Mesendoderm (in vitro differentiated cells): ENCODE measurements at regions not wholly inside any gene's neighbourhood (a gene's known extent, or its start where the extent isn't known, plus 50 kb on each side); places are given as distances from the start of the nearest gene placed in this dataset.

Experiments
- DNase-seq: peaks from one replicate; pipeline ENCODE4 v3.0.0; 2013
- H2AK5ac ChIP-seq: 2 replicates; pipeline ENCODE4 v1.6.1; 2013; ENCODE audit warnings: low read length, inconsistent platforms
- H2BK120ac ChIP-seq: 2 replicates; pipeline ENCODE4 v1.6.1; 2013; ENCODE audit warnings: low read depth, mild to moderate bottlenecking, low read length, moderate library complexity, mixed read lengths
- H2BK15ac ChIP-seq: replicated peaks from 2 replicates; pipeline ENCODE4 v1.6.1; 2013; ENCODE audit warnings: low read depth, mild to moderate bottlenecking, moderate library complexity
- H2BK5ac ChIP-seq: 2 replicates; pipeline ENCODE4 v1.6.1; 2013; ENCODE audit warnings: low read length, inconsistent platforms
- H3K18ac ChIP-seq: 2 replicates; pipeline ENCODE4 v1.6.1; 2013; ENCODE audit warnings: mild to moderate bottlenecking, low read length, mixed read lengths
- H3K23ac ChIP-seq: one replicate; pipeline ENCODE4 v1.6.1; 2013; ENCODE audit warnings: low read length
- H3K27ac ChIP-seq: 2 replicates; pipeline ENCODE4 v1.5.1; 2013; ENCODE audit warnings: low read depth, mild to moderate bottlenecking, inconsistent platforms, low read length, moderate library complexity
- H3K27me3 ChIP-seq: 2 replicates; pipeline ENCODE4 v1.6.1; 2013; ENCODE audit warnings: low read length, control low read depth, mild to moderate bottlenecking, inconsistent platforms; ENCODE audit not compliant: insufficient read depth, poor library complexity
- H3K36me3 ChIP-seq: 2 replicates; pipeline ENCODE4 v1.6.1; 2013; ENCODE audit warnings: low read length, inconsistent platforms; ENCODE audit not compliant: control insufficient read depth, insufficient read depth
- H3K4ac ChIP-seq: one replicate; pipeline ENCODE4 v1.6.1; 2013; ENCODE audit warnings: low read depth, mild to moderate bottlenecking, low read length, moderate library complexity
- H3K4me1 ChIP-seq: 2 replicates; pipeline ENCODE4 v1.6.1; 2013; ENCODE audit warnings: low read depth, low read length, inconsistent platforms; ENCODE audit not compliant: control insufficient read depth
- H3K4me2 ChIP-seq: 2 replicates; pipeline ENCODE4 v1.6.1; 2013; ENCODE audit warnings: low read length
- H3K4me3 ChIP-seq: 2 replicates; pipeline ENCODE4 v1.5.1; 2013; ENCODE audit warnings: mild to moderate bottlenecking, low read length
- H3K56ac ChIP-seq: one replicate; pipeline ENCODE4 v1.6.1; 2013; ENCODE audit warnings: low read length
- H3K79me1 ChIP-seq: 2 replicates; pipeline ENCODE4 v1.6.1; 2013; ENCODE audit warnings: low read length, inconsistent platforms
- H3K79me2 ChIP-seq: 2 replicates; pipeline ENCODE4 v1.6.1; 2013; ENCODE audit warnings: mild to moderate bottlenecking, low read length; ENCODE audit not compliant: control insufficient read depth, insufficient read depth
- H3K9ac ChIP-seq: 2 replicates; pipeline ENCODE4 v1.6.1; 2013; ENCODE audit warnings: low read length, inconsistent platforms
- H4K5ac ChIP-seq: one replicate; pipeline ENCODE4 v1.6.1; 2013; ENCODE audit warnings: low read length
- H4K8ac ChIP-seq: one replicate; pipeline ENCODE4 v1.6.1; 2013; ENCODE audit warnings: low read depth, mild to moderate bottlenecking, control low read depth, low read length, moderate library complexity
- WGBS: extraction: QIAGEN DNeasy Blood & Tissue Kit; methylation state at CpG from one replicate; pipeline ENCODE4 v1.1.7; 2013; ENCODE audit warnings: low lambda C conversion rate, missing lambda C conversion rate; ENCODE audit not compliant: insufficient coverage; ENCODE audit errors: extremely low coverage; 5-methylcytosine and 5-hydroxymethylcytosine counted together

DNA sequence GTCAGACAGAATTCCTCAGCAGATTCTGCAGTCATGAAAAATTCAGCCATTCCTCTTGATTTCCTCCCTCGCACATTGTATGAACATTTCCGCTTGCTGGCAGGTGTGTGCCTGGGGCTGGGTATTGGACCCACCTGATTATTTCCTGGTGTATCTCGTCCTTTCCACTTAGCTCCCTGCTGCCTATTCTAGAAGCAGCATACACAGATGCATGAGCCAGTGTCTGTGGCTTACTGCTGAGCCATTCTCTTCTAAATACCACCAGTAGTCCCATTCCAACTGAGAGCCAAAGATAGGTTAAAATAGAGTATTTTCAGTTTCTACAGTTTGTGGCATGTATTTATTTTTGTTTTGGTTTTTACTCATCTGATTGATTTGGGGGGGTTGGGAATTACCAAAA is 270.1 kb upstream of the AKR1E2 start:
- Histone ChIP-seq H3K56ac (no peak overlapping the region), H2BK120ac (no peak overlapping the region), H3K9ac (no peak overlapping the region), H4K8ac (no peak overlapping the region), H3K4me3 (no peak overlapping the region), H2BK5ac (no peak overlapping the region), H3K79me2 (no peaks in the 10 kb centered on the region), H3K4me1 (no peaks in the 10 kb centered on the region), H2AK5ac (no peak overlapping the region), H3K23ac (no peak overlapping the region), H3K4ac (no peak overlapping the region), H3K27me3 (no peaks in the 10 kb centered on the region), H4K5ac (no peak overlapping the region), H3K79me1 (no peaks in the 10 kb centered on the region), H3K36me3 (no peaks in the 10 kb centered on the region), H2BK15ac (no peak overlapping the region), H3K4me2 (no peak overlapping the region), H3K18ac (no peak overlapping the region), H3K27ac (no peak overlapping the region)
- WGBS: no CpG with 5 or more reads among the region's 3 CpGs
- DNase-seq: no peak

DNA sequence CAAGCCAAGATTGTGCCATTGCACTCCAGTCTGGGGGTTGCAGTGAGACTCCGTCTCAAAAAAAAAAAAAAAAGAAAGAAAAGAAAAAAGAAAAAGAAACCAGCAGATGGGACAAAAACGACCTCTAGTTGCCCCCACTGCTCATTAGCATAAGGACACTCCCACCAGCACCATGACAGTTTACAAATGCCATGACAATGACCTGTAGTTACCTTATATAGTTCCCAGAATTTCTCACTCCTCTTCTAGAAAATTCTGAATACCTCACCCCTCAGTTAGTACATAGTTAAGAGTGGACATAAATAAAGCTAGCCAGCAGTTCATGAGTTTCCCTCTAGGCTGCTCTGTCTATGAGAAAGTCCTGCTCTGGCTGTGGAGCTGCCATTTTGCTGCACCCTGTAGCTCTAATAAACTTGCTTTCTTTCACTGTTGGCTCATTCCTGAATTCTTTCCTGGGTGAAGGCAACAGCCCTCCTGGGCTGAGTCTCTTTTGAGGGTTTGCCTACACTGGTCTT is 276.8 kb upstream of the AKR1E2 start:
- no peak overlapping the region for H3K4me2 ChIP-seq
- no peaks in the 10 kb centered on the region for H3K79me2 ChIP-seq
- no peaks in the 10 kb centered on the region for H3K79me1 ChIP-seq
- no peak overlapping the region for H2BK5ac ChIP-seq
- H3K18ac ChIP-seq: no peak overlapping the region
- no peaks in the 10 kb centered on the region for H3K4me1 ChIP-seq
- H3K4me3 ChIP-seq: no peak overlapping the region
- H2AK5ac ChIP-seq: no peak overlapping the region
- no peaks in the 10 kb centered on the region for H3K36me3 ChIP-seq
- H3K9ac ChIP-seq: no peak overlapping the region
- no peak overlapping the region for H3K23ac ChIP-seq
- H3K27me3 ChIP-seq: no peaks in the 10 kb centered on the region
- H4K5ac ChIP-seq: no peak overlapping the region
- no peak overlapping the region for H3K27ac ChIP-seq
- H2BK15ac ChIP-seq: no peak overlapping the region
- H2BK120ac ChIP-seq: no peak overlapping the region
- no peak overlapping the region for H4K8ac ChIP-seq
- no peak overlapping the region for H3K56ac ChIP-seq
- no CpG with 5 or more reads among the region's 2 CpGs for WGBS
- DNase-seq: peak; percentile 50
- no peak overlapping the region for H3K4ac ChIP-seq

DNA sequence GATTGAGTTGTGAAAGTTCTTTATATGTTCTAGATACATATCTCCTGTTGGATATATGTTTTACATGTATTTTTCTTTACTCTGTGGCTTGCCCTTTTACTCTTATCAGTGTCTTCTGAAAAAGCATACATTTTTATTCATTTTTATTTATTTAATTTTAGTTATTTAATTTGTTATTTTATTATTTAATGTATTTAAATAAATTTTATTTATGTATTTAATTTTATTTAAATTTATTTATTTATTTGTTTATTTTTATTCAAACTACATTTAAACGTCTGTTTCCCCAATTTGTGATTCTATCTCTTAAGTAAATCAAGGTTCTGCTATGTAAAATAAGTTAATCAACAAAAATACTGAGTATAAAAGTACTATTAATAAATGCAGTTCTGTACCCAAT is 279.1 kb upstream of the AKR1E2 start:
- Histone ChIP-seq H3K27me3 (no peaks in the 10 kb centered on the region), H2AK5ac (no peak overlapping the region), H3K4ac (no peak overlapping the region), H3K27ac (no peak overlapping the region), H4K5ac (no peak overlapping the region), H3K9ac (no peak overlapping the region), H3K56ac (no peak overlapping the region), H4K8ac (no peak overlapping the region), H3K36me3 (no peaks in the 10 kb centered on the region), H2BK15ac (no peak overlapping the region), H3K4me1 (no peaks in the 10 kb centered on the region), H3K4me3 (no peak overlapping the region), H2BK5ac (no peak overlapping the region), H3K4me2 (no peak overlapping the region), H3K79me2 (no peaks in the 10 kb centered on the region), H3K18ac (no peak overlapping the region), H3K23ac (no peak overlapping the region), H2BK120ac (no peak overlapping the region), H3K79me1 (no peaks in the 10 kb centered on the region)
- WGBS: no CpG with 5 or more reads among the region's 1 CpG
- DNase-seq: no peak

DNA sequence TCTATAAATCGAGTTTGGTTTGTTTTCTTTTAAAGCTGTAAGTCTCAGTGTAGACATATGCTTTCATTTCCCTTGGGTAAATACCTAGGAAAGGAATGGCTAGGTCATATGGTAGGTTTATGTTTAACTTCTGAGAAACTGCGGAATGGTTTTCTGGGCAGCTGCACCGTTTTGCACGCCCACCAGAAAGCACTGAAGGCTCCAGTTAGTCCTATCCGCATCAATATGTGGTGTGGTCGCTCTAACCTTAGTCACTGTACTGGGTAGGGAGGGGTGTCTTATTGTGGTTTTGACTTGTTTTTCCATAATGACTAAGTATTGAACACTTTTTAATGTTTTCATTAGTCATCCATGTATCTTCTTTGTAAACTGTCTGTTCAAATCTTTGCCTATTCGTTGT is 279.5 kb upstream of the AKR1E2 start:
- no peaks in the 10 kb centered on the region for H3K36me3 ChIP-seq
- H3K23ac ChIP-seq: no peak overlapping the region
- H3K4me3 ChIP-seq: no peak overlapping the region
- H3K4ac ChIP-seq: no peak overlapping the region
- WGBS: no CpG with 5 or more reads among the region's 7 CpGs
- H3K27ac ChIP-seq: no peak overlapping the region
- no peaks in the 10 kb centered on the region for H3K79me2 ChIP-seq
- no peak for DNase-seq
- no peak overlapping the region for H4K8ac ChIP-seq
- H2BK5ac ChIP-seq: no peak overlapping the region
- H3K27me3 ChIP-seq: no peaks in the 10 kb centered on the region
- no peak overlapping the region for H2AK5ac ChIP-seq
- no peak overlapping the region for H2BK15ac ChIP-seq
- H3K9ac ChIP-seq: no peak overlapping the region
- H2BK120ac ChIP-seq: no peak overlapping the region
- no peaks in the 10 kb centered on the region for H3K4me1 ChIP-seq
- H3K4me2 ChIP-seq: no peak overlapping the region
- no peak overlapping the region for H4K5ac ChIP-seq
- H3K56ac ChIP-seq: no peak overlapping the region
- no peak overlapping the region for H3K18ac ChIP-seq
- H3K79me1 ChIP-seq: no peaks in the 10 kb centered on the region

DNA sequence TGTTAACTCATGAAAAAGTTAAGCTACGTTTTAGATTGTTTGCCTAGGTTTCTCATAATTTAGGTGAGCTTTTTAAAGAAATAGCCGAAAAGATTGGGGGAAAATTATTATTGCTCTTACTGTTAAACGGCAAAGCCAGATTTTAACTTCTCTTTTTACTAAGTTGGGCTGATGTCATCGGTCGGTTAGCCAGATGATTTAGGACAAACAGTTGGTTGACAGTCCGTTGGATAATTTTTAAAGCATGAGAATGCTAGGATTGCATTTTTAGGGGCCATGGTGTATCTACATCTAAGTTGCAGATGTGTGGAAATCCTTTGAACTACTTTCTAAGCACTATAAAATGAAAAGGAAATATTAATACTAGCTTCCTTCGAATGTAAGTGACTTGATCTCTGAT is 280.9 kb upstream of the AKR1E2 start:
- H3K56ac ChIP-seq: no peak overlapping the region
- no peak overlapping the region for H3K9ac ChIP-seq
- H3K36me3 ChIP-seq: no peaks in the 10 kb centered on the region
- H3K23ac ChIP-seq: no peak overlapping the region
- H2BK5ac ChIP-seq: no peak overlapping the region
- no peak overlapping the region for H4K5ac ChIP-seq
- no peak overlapping the region for H3K4ac ChIP-seq
- H3K4me3 ChIP-seq: no peak overlapping the region
- H3K4me2 ChIP-seq: no peak overlapping the region
- no peak overlapping the region for H3K18ac ChIP-seq
- DNase-seq: no peak
- no peak overlapping the region for H2BK120ac ChIP-seq
- H3K27me3 ChIP-seq: no peaks in the 10 kb centered on the region
- H3K79me1 ChIP-seq: no peaks in the 10 kb centered on the region
- H2AK5ac ChIP-seq: no peak overlapping the region
- H3K79me2 ChIP-seq: no peaks in the 10 kb centered on the region
- H2BK15ac ChIP-seq: no peak overlapping the region
- no CpG with 5 or more reads among the region's 7 CpGs for WGBS
- H3K27ac ChIP-seq: no peak overlapping the region
- no peak overlapping the region for H4K8ac ChIP-seq
- H3K4me1 ChIP-seq: no peaks in the 10 kb centered on the region

DNA sequence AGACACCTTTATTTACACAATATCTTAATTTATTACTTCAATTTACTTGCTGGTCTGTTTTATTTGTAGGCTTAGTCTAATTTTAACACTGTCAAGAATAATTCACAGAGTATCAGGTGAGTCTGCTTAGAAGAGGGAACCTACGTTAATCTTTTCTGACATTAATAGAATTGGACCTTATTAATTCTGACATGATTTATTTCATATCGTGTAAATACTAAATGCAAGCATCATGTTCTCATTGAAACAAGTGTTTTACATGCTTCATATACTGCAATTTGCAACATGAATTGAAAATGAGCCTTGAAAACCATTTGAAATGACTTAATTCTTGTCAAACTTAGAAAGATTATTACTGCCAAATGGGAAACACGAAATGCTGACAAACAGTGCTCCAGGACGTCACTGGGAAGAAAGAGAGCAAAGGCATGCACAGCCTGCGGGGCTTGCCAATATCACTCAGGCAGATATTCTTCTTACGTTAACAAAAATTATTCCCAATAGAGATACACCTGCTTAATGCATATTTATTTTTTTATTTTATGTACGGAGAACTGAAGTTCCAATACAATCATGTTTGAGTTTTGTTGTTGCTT is 282.0 kb upstream of the AKR1E2 start:
- H3K27me3 ChIP-seq: no peaks in the 10 kb centered on the region
- no peak overlapping the region for H4K5ac ChIP-seq
- no peak overlapping the region for H3K27ac ChIP-seq
- no peak overlapping the region for H2BK15ac ChIP-seq
- H2AK5ac ChIP-seq: no peak overlapping the region
- H3K4ac ChIP-seq: no peak overlapping the region
- H3K9ac ChIP-seq: no peak overlapping the region
- H3K18ac ChIP-seq: no peak overlapping the region
- no peak overlapping the region for H3K4me2 ChIP-seq
- no peak overlapping the region for H2BK120ac ChIP-seq
- WGBS: no CpG with 5 or more reads among the region's 7 CpGs
- H3K79me1 ChIP-seq: no peaks in the 10 kb centered on the region
- H3K36me3 ChIP-seq: no peaks in the 10 kb centered on the region
- no peaks in the 10 kb centered on the region for H3K4me1 ChIP-seq
- no peaks in the 10 kb centered on the region for H3K79me2 ChIP-seq
- no peak overlapping the region for H2BK5ac ChIP-seq
- no peak overlapping the region for H3K56ac ChIP-seq
- no peak for DNase-seq
- H3K23ac ChIP-seq: no peak overlapping the region
- H3K4me3 ChIP-seq: no peak overlapping the region
- no peak overlapping the region for H4K8ac ChIP-seq
